Astrocyte of the spinal cord (primary cell): ENCODE measurements at regions not wholly inside any gene's neighbourhood (a gene's known extent, or its start where the extent isn't known, plus 50 kb on each side); places are given as distances from the start of the nearest gene placed in this dataset.
A peak's percentile ranks its signal among the peaks of the same experiment; 100 is the strongest.
"Not testable (repeated sequence)": the region's sequence is repeated elsewhere in the genome, so short reads cannot be mapped to it uniquely, and the experiment has no call there.

Experiments
- DNase-seq: peaks from one replicate; pipeline ENCODE4 v3.0.0; 2011; ENCODE audit warnings: low read depth, low spot score
- H3K4me3 ChIP-seq: 2 replicates; pipeline ENCODE4 v1.5.1; 2011; ENCODE audit warnings: low read depth, mild to moderate bottlenecking, low read length, moderate library complexity
- in situ Hi-C: cut with HindIII; loops from 2 replicates; pipeline ENCODE4 v1.10.0; 2017; ENCODE audit warnings: low sequenced_read_pairs
- TF ChIP-seq, protein P1 (sequence below): IDR thresholded peaks from 2 replicates; pipeline ENCODE4 v1.5.1; 2012; ENCODE audit warnings: low read depth, mild to moderate bottlenecking, low read length, inconsistent platforms

DNA sequence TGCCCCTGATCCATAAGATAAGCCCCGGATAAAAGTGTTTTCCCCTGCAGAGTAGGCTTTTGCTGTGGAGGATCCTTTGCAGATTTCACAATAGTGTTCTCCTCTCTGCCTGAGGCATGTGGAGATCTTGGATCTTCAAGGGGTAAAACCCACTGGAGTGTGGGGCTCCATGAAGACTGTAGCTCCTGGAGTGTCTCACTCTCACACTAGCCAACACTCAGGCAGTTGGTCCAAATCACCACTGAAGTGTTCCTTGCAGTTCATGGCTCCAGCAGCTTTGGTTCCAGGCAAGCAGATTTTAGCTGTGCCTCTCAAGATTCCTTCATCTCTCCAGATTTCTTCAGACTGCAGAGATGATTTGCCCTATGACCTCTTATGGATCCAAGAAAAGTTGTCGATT lies 665.3 kb downstream of the TNS3 start:
- no peak overlapping the region for H3K4me3 ChIP-seq
- in situ Hi-C loops = no loop called here
- no peak for DNase-seq
- TF ChIP-seq, protein P1, sequence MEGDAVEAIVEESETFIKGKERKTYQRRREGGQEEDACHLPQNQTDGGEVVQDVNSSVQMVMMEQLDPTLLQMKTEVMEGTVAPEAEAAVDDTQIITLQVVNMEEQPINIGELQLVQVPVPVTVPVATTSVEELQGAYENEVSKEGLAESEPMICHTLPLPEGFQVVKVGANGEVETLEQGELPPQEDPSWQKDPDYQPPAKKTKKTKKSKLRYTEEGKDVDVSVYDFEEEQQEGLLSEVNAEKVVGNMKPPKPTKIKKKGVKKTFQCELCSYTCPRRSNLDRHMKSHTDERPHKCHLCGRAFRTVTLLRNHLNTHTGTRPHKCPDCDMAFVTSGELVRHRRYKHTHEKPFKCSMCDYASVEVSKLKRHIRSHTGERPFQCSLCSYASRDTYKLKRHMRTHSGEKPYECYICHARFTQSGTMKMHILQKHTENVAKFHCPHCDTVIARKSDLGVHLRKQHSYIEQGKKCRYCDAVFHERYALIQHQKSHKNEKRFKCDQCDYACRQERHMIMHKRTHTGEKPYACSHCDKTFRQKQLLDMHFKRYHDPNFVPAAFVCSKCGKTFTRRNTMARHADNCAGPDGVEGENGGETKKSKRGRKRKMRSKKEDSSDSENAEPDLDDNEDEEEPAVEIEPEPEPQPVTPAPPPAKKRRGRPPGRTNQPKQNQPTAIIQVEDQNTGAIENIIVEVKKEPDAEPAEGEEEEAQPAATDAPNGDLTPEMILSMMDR = no peak

DNA sequence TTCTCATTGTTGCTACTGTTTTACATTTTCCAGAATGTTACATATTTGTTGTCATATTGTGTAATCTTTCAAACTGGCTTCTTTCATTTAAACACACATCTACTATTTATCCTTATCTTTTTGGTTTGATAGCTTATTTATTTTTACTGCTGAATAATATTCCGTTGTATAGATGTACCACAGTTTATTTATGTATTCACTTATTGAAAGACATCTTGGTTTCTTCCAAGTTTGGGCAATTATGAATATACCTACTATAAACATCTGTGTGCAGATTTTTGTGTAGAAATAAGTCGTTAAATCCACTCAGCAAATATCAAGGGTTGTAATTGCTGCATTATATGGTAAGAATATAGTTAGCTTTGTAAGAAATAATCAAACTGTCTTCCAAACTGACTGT lies 669.2 kb downstream of the TNS3 start:
- in situ Hi-C loops = no loop called here
- H3K4me3 ChIP-seq = no peak overlapping the region
- no peak for DNase-seq
- TF ChIP-seq, protein P1 = no peak

DNA sequence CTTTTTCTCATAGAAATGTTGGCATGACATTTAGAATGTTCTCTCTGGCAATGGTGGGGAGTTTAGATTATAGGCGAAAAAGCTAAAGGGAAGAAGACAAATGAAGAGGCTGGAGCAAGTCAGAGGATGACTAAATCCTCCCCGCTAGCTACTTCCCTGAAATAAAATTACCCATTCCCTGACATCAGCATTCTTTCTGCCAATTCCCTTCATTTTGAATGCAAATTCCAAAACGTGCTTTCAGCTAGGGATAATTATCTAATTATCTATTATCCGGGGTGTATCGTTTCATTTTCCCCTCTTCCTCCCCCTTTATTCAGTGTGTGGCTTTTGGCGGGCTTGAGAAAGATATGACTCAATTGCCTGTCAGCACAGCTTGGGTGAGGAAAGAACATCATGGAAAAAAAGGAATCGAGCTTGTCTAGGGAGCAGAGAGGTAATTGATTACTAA lies 672.3 kb downstream of the TNS3 start:
- TF ChIP-seq, protein P1 = no peak
- in situ Hi-C loops = no loop called here
- no peak overlapping the region for H3K4me3 ChIP-seq
- peak; percentile 91 for DNase-seq

DNA sequence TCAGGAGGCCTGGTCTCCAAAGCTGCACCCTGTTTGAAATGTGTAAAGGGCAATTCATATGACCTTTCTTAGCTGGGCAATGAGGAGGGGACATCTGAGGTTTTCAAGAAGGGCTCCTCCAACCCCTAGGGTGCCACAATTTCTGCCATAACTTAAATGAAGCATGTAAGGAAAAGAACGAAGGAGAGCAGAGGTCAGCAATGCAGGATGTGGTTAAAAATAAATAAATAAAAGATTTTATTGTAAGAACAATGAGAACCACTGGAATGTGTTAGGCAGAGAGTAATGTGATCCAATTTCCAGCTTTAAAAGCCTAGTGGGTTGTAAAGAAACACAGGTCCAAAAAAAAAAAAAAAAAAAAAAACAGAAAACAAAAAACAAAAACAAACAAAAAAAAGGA lies 673.1 kb downstream of the TNS3 start:
- in situ Hi-C loops = no loop called here
- TF ChIP-seq, protein P1 = no peak
- no peak overlapping the region for H3K4me3 ChIP-seq
- DNase-seq = peak; percentile 95

DNA sequence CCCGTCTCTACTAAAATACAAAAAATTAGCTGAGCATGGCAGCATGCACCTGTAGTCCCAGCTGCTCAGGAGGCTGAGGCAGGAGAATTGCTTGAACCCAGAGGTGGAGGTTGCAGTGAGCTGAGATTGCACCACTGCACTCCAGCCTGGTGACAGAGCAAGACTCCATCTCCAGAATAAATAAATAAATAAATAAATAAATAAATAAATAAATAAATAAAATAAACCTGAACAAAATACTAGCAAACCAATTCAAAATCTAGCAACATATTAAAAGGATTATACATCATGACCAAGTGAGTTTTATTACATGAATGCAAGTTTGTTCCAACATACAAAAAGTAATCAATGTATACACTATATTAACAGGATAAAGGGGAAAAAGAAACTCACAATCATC lies 677.4 kb downstream of the TNS3 start:
- in situ Hi-C loops = not testable (repeated sequence)

DNA sequence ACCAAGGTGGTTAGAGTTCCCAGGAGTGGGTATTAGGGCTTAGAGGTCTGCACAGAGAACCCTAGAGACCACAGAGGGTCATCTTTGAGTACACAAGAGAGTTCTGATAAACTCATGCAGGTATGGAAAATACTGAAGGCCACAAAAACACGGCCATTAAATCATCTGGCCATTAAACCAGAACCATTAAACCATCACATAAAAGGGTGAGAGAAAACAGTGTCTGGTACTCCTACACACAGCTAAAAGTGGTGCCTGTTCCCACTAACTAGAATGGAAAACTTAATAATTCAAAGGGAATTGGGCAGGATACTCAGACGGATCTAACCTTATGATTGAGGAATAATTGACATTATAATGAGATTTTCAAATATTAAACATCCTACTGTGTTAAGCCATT lies 679.4 kb downstream of the TNS3 start:
- no peak for DNase-seq
- no peak overlapping the region for H3K4me3 ChIP-seq
- in situ Hi-C loops = no loop called here
- TF ChIP-seq, protein P1 = no peak

More for the DNA sequence above, 677.4 kb downstream of the TNS3 start:
- DNase-seq, H3K4me3 ChIP-seq: not testable (repeated sequence)

DNA sequence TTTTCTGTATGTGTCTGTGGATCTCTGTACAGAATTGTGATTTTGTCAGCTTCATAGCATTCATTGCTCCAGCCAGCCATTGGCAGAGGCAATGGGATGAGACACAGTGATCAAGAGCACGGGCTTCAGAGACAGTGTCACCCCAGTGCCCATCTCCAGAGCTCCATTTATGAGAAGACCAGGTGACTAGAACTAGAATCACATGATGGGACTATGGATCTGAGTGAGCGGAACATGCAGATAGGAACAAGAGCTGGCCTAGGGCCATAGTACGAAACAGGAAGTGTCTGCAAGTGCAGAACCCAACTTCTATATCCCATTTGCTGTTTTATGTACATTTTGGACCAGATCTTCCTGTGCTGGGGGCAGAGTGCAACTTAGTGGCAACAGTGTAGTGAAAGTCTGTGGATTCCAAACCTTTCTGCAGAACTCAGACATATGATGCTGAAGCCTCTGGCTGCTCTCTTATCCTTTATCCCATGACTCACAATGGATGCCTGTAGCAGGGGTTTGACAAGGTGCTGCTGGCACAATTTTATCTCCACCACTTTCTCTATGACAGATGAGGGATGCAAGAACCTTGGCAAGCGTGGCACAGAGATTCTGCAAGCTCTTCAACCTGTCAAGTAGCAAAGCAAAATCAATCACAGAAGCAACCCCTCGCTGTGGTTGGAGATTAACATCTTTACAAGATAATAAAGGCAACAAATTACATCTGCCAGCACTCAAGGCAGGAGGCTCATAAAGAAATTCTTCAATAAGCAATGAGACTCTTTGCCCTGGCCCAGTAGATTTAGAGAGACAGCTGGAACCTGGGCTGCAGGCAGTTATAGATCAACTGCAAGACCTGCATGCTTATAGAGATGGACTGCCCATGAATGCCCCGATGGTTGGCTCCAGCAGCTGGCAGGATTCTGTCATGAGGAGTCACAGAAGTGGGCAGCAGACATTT lies 681.3 kb downstream of the TNS3 start:
- peak; percentile 9 for DNase-seq
- TF ChIP-seq, protein P1 = no peak
- in situ Hi-C loops = no loop called here
- H3K4me3 ChIP-seq = no peak overlapping the region
